Testis (tissue), 2 donors: ENCODE measurements at regions not wholly inside any gene's neighbourhood (a gene's known extent, or its start where the extent isn't known, plus 50 kb on each side); places are given as distances from the start of the nearest gene placed in this dataset.

ENCODE experiments used
- CTCF ChIP-seq, 3 experiments: fragments of 450-650 bp in 2 of 3; fragments of 200-600 bp in 1 of 3; sonication (generic) in 1 of 3; IDR thresholded peaks; one replicate each; pipeline ENCODE4 v1.5.1; 2016 to 2019; ENCODE audit warnings: antibody characterized with exemption in 3 of 3, mild to moderate bottlenecking in 2 of 3, moderate library complexity in 1 of 3
- POLR2A ChIP-seq: fragments of 450-650 bp; IDR thresholded peaks from one replicate; pipeline ENCODE4 v1.6.1; 2017; ENCODE audit warnings: antibody characterized with exemption, mild to moderate bottlenecking, moderate library complexity

- TF ChIP-seq CTCF (IDR thresholded peaks at IDR 0.05): no peak
- TF ChIP-seq POLR2A: no peak
Measured at GRCh38 chr12:131418884-131419283, 292.0 kb upstream of the SFSWAP start.
